A673 (cell line): ENCODE measurements at regions not wholly inside any gene's neighbourhood (a gene's known extent, or its start where the extent isn't known, plus 50 kb on each side); places are given as distances from the start of the nearest gene placed in this dataset.

Experiments
- CTCF ChIP-seq: fragments of 300-800, 200-600 bp; sonication (generic); conservative IDR thresholded peaks from 2 replicates; pipeline ENCODE4 v1.5.1; 2017; ENCODE audit warnings: low read depth, mild to moderate bottlenecking, antibody characterized with exemption, low read length, moderate library complexity, mixed read lengths
- EZH2 ChIP-seq: fragments of 200-600 bp; sonication (generic); IDR thresholded peaks from 2 replicates; pipeline ENCODE4 v1.6.1; 2017; ENCODE audit warnings: borderline replicate concordance, low read depth, mild to moderate bottlenecking, mixed read lengths, antibody characterized with exemption, low read length; ENCODE audit not compliant: poor library complexity, severe bottlenecking

GRCh38 chr5:116772806-116773205, 198.2 kb upstream of the SEMA6A start:
- no peak for TF ChIP-seq CTCF
- no peak for TF ChIP-seq EZH2
